Mesendoderm (in vitro differentiated cells): ENCODE measurements at regions not wholly inside any gene's neighbourhood (a gene's known extent, or its start where the extent isn't known, plus 50 kb on each side); places are given as distances from the start of the nearest gene placed in this dataset.

Experiments
- DNase-seq: peaks from one replicate; pipeline ENCODE4 v3.0.0; 2013
- H2AK5ac ChIP-seq: 2 replicates; pipeline ENCODE4 v1.6.1; 2013; ENCODE audit warnings: low read length, inconsistent platforms
- H2BK120ac ChIP-seq: 2 replicates; pipeline ENCODE4 v1.6.1; 2013; ENCODE audit warnings: low read depth, mild to moderate bottlenecking, low read length, moderate library complexity, mixed read lengths
- H2BK15ac ChIP-seq: replicated peaks from 2 replicates; pipeline ENCODE4 v1.6.1; 2013; ENCODE audit warnings: low read depth, mild to moderate bottlenecking, moderate library complexity
- H2BK5ac ChIP-seq: 2 replicates; pipeline ENCODE4 v1.6.1; 2013; ENCODE audit warnings: low read length, inconsistent platforms
- H3K18ac ChIP-seq: 2 replicates; pipeline ENCODE4 v1.6.1; 2013; ENCODE audit warnings: mild to moderate bottlenecking, low read length, mixed read lengths
- H3K23ac ChIP-seq: one replicate; pipeline ENCODE4 v1.6.1; 2013; ENCODE audit warnings: low read length
- H3K27ac ChIP-seq: 2 replicates; pipeline ENCODE4 v1.5.1; 2013; ENCODE audit warnings: low read depth, mild to moderate bottlenecking, inconsistent platforms, low read length, moderate library complexity
- H3K27me3 ChIP-seq: 2 replicates; pipeline ENCODE4 v1.6.1; 2013; ENCODE audit warnings: low read length, control low read depth, mild to moderate bottlenecking, inconsistent platforms; ENCODE audit not compliant: insufficient read depth, poor library complexity
- H3K36me3 ChIP-seq: 2 replicates; pipeline ENCODE4 v1.6.1; 2013; ENCODE audit warnings: low read length, inconsistent platforms; ENCODE audit not compliant: control insufficient read depth, insufficient read depth
- H3K4ac ChIP-seq: one replicate; pipeline ENCODE4 v1.6.1; 2013; ENCODE audit warnings: low read depth, mild to moderate bottlenecking, low read length, moderate library complexity
- H3K4me1 ChIP-seq: 2 replicates; pipeline ENCODE4 v1.6.1; 2013; ENCODE audit warnings: low read depth, low read length, inconsistent platforms; ENCODE audit not compliant: control insufficient read depth
- H3K4me2 ChIP-seq: 2 replicates; pipeline ENCODE4 v1.6.1; 2013; ENCODE audit warnings: low read length
- H3K4me3 ChIP-seq: 2 replicates; pipeline ENCODE4 v1.5.1; 2013; ENCODE audit warnings: mild to moderate bottlenecking, low read length
- H3K56ac ChIP-seq: one replicate; pipeline ENCODE4 v1.6.1; 2013; ENCODE audit warnings: low read length
- H3K79me1 ChIP-seq: 2 replicates; pipeline ENCODE4 v1.6.1; 2013; ENCODE audit warnings: low read length, inconsistent platforms
- H3K79me2 ChIP-seq: 2 replicates; pipeline ENCODE4 v1.6.1; 2013; ENCODE audit warnings: mild to moderate bottlenecking, low read length; ENCODE audit not compliant: control insufficient read depth, insufficient read depth
- H3K9ac ChIP-seq: 2 replicates; pipeline ENCODE4 v1.6.1; 2013; ENCODE audit warnings: low read length, inconsistent platforms
- H4K5ac ChIP-seq: one replicate; pipeline ENCODE4 v1.6.1; 2013; ENCODE audit warnings: low read length
- H4K8ac ChIP-seq: one replicate; pipeline ENCODE4 v1.6.1; 2013; ENCODE audit warnings: low read depth, mild to moderate bottlenecking, control low read depth, low read length, moderate library complexity
- WGBS: extraction: QIAGEN DNeasy Blood & Tissue Kit; methylation state at CpG from one replicate; pipeline ENCODE4 v1.1.7; 2013; ENCODE audit warnings: low lambda C conversion rate, missing lambda C conversion rate; ENCODE audit not compliant: insufficient coverage; ENCODE audit errors: extremely low coverage; 5-methylcytosine and 5-hydroxymethylcytosine counted together

GRCh38 chr1:98437540-98437939 lies 224.0 kb upstream of the SNX7 start:
- Histone ChIP-seq H3K27ac (no peak overlapping the region), H2BK5ac (no peak overlapping the region), H3K56ac (no peak overlapping the region), H3K4me1 (no peaks in the 10 kb centered on the region), H3K4me3 (no peak overlapping the region), H2BK15ac (no peak overlapping the region), H3K18ac (no peak overlapping the region), H3K4ac (no peak overlapping the region), H3K23ac (no peak overlapping the region), H3K27me3 (no peaks in the 10 kb centered on the region), H3K79me1 (no peaks in the 10 kb centered on the region), H3K9ac (no peak overlapping the region), H4K5ac (no peak overlapping the region), H4K8ac (no peak overlapping the region), H3K36me3 (no peaks in the 10 kb centered on the region), H2BK120ac (no peak overlapping the region), H2AK5ac (no peak overlapping the region), H3K79me2 (no peaks in the 10 kb centered on the region), H3K4me2 (no peak overlapping the region)
- no peak for DNase-seq

- Histone ChIP-seq H2BK15ac (no peak overlapping the region), H3K79me1 (no peaks in the 10 kb centered on the region)
- no CpG with 5 or more reads among the region's 2 CpGs for WGBS
These were observed 224.5 kb upstream of the SNX7 start for GRCh38 chr1:98437011-98437410.

GRCh38 chr1:98429965-98430443 lies 231.5 kb upstream of the SNX7 start:
- Histone ChIP-seq H3K23ac (no peak overlapping the region), H2BK120ac (no peak overlapping the region), H3K27ac (no peak overlapping the region), H3K27me3 (no peaks in the 10 kb centered on the region), H3K36me3 (no peaks in the 10 kb centered on the region), H4K5ac (no peak overlapping the region), H2BK15ac (no peak overlapping the region), H3K4me2 (no peak overlapping the region), H3K4me3 (no peak overlapping the region), H2AK5ac (no peak overlapping the region), H3K79me1 (no peaks in the 10 kb centered on the region), H3K4me1 (no peaks in the 10 kb centered on the region), H3K56ac (no peak overlapping the region), H3K9ac (no peak overlapping the region), H3K79me2 (no peaks in the 10 kb centered on the region), H2BK5ac (no peak overlapping the region), H4K8ac (no peak overlapping the region), H3K4ac (no peak overlapping the region), H3K18ac (no peak overlapping the region)
- no peak for DNase-seq
- no CpG with 5 or more reads among the region's 2 CpGs for WGBS

More at GRCh38 chr1:98437011-98437410, 224.5 kb upstream of the SNX7 start:
- no peak overlapping the region for H3K4ac ChIP-seq
- H3K4me3 ChIP-seq = no peak overlapping the region
- no peaks in the 10 kb centered on the region for H3K27me3 ChIP-seq
- no peak overlapping the region for H3K56ac ChIP-seq
- H2BK120ac ChIP-seq = no peak overlapping the region
- no peak overlapping the region for H2BK5ac ChIP-seq
- no peaks in the 10 kb centered on the region for H3K4me1 ChIP-seq
- H3K27ac ChIP-seq = no peak overlapping the region
- H3K79me2 ChIP-seq = no peaks in the 10 kb centered on the region
- H3K18ac ChIP-seq = no peak overlapping the region
- no peak overlapping the region for H3K9ac ChIP-seq
- no peak overlapping the region for H3K23ac ChIP-seq
- H3K4me2 ChIP-seq = no peak overlapping the region
- no peak overlapping the region for H4K8ac ChIP-seq
- no peak for DNase-seq
- H3K36me3 ChIP-seq = no peaks in the 10 kb centered on the region
- H4K5ac ChIP-seq = no peak overlapping the region
- H2AK5ac ChIP-seq = no peak overlapping the region

- no CpG with 5 or more reads among the region's 3 CpGs for WGBS
- Histone ChIP-seq H3K4me1 (no peaks in the 10 kb centered on the region), H3K36me3 (no peaks in the 10 kb centered on the region), H3K23ac (no peak overlapping the region), H3K27me3 (no peaks in the 10 kb centered on the region), H2BK15ac (no peak overlapping the region), H4K5ac (no peak overlapping the region), H3K4me3 (no peak overlapping the region), H2BK120ac (no peak overlapping the region), H3K79me2 (no peaks in the 10 kb centered on the region), H2AK5ac (no peak overlapping the region), H3K9ac (no peak overlapping the region), H3K18ac (no peak overlapping the region), H3K27ac (no peak overlapping the region), H4K8ac (no peak overlapping the region), H3K4me2 (no peak overlapping the region), H3K4ac (no peak overlapping the region), H2BK5ac (no peak overlapping the region), H3K79me1 (no peaks in the 10 kb centered on the region), H3K56ac (no peak overlapping the region)
- no peak for DNase-seq
These were observed 232.7 kb upstream of the SNX7 start for GRCh38 chr1:98428864-98429263.

GRCh38 chr1:98427664-98428063 lies 233.9 kb upstream of the SNX7 start:
- no peak overlapping the region for H4K8ac ChIP-seq
- DNase-seq = no peak
- no peaks in the 10 kb centered on the region for H3K79me2 ChIP-seq
- H3K4me1 ChIP-seq = no peaks in the 10 kb centered on the region
- H2BK5ac ChIP-seq = no peak overlapping the region
- no peak overlapping the region for H3K27ac ChIP-seq
- H3K18ac ChIP-seq = no peak overlapping the region
- H3K36me3 ChIP-seq = no peaks in the 10 kb centered on the region
- H3K56ac ChIP-seq = no peak overlapping the region
- no peak overlapping the region for H3K9ac ChIP-seq
- H2BK120ac ChIP-seq = no peak overlapping the region
- no peak overlapping the region for H4K5ac ChIP-seq
- H3K27me3 ChIP-seq = no peaks in the 10 kb centered on the region
- no peak overlapping the region for H3K4me3 ChIP-seq
- no peaks in the 10 kb centered on the region for H3K79me1 ChIP-seq
- no peak overlapping the region for H3K4me2 ChIP-seq
- H3K23ac ChIP-seq = no peak overlapping the region
- H3K4ac ChIP-seq = no peak overlapping the region
- H2AK5ac ChIP-seq = no peak overlapping the region
- WGBS = no CpG with 5 or more reads among the region's 3 CpGs
- no peak overlapping the region for H2BK15ac ChIP-seq

- Histone ChIP-seq H3K79me1 (no peaks in the 10 kb centered on the region), H3K4me1 (no peaks in the 10 kb centered on the region), H3K79me2 (no peaks in the 10 kb centered on the region), H2AK5ac (no peak overlapping the region), H3K36me3 (no peaks in the 10 kb centered on the region), H3K9ac (no peak overlapping the region), H2BK120ac (no peak overlapping the region), H2BK15ac (no peak overlapping the region), H3K56ac (no peak overlapping the region), H4K8ac (no peak overlapping the region), H3K4me3 (no peak overlapping the region), H4K5ac (no peak overlapping the region), H3K27me3 (no peaks in the 10 kb centered on the region), H3K4ac (no peak overlapping the region), H2BK5ac (no peak overlapping the region), H3K4me2 (no peak overlapping the region), H3K23ac (no peak overlapping the region), H3K27ac (no peak overlapping the region), H3K18ac (no peak overlapping the region)
- DNase-seq = no peak
- WGBS = no CpG with 5 or more reads among the region's 4 CpGs
These were observed 235.4 kb upstream of the SNX7 start for GRCh38 chr1:98426092-98426491.
